HUDEP-2 (cell line): ENCODE measurements at regions not wholly inside any gene's neighbourhood (a gene's known extent, or its start where the extent isn't known, plus 50 kb on each side); places are given as distances from the start of the nearest gene placed in this dataset.
"Not testable (repeated sequence)": the region's sequence is repeated elsewhere in the genome, so short reads cannot be mapped to it uniquely, and the experiment has no call there.

ENCODE experiments used
- DNase-seq, 76 experiments: peaks; one replicate each; lab custom pipeline; 2025; ENCODE audit not compliant: unreplicated experiment in 76 of 76; lab: John Stamatoyannopoulos, UW

DNA sequence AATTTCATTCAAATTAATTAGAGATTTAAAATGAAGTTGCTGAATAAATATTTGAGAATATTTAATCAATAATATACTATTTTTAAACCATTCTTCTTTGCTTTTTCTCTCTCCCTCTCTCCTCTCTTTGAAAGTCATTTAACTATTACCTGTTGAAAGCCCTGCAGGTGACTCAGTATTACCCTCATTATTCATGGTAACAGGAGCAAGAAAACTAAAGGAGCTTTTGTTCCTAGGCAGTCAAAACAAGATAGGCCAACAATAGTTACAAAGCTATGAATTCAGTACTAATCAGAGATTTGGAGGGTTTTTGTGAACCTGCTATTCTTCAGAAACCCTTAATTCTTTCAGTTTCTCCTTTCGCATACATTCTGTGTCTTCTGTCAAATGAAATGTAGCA lies 721.3 kb upstream of the NCAM2 start:
- no peak for DNase-seq

DNA sequence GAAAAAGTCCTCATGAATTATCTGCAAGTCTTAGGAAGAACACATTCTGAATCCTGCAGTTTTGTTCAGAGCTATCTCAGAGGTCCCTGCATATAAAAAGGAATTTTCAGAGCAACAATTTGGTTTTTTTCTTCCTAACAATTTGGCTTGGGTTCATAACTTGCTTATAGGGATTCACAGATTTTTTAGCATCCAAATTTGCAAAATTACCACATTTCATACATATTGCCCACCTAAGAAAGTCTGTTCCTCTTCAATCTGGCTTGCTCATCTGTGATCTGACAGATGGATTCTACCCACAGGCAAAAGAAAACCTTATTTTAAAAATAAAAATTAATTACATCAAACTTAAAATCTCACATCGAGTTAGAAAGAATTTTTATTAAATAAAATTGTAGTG lies 714.4 kb upstream of the NCAM2 start:
- DNase-seq, result no peak

- no peak for DNase-seq
Measured at GRCh38 chr21:20292280-20292679, 705.9 kb upstream of the NCAM2 start.

- not testable (repeated sequence) for DNase-seq
Measured at GRCh38 chr21:20292854-20293253, 705.4 kb upstream of the NCAM2 start.

GRCh38 chr21:20301395-20301794 lies 696.8 kb upstream of the NCAM2 start:
- DNase-seq, result no peak

- peak in 1 of 76 experiments; percentile 4 for DNase-seq
Measured at GRCh38 chr21:20302084-20302483, 696.1 kb upstream of the NCAM2 start.

- no peak for DNase-seq
Measured at GRCh38 chr21:20306836-20307235, 691.4 kb upstream of the NCAM2 start.

GRCh38 chr21:20308586-20309315 lies 689.5 kb upstream of the NCAM2 start:
- DNase-seq, result no peak

DNA sequence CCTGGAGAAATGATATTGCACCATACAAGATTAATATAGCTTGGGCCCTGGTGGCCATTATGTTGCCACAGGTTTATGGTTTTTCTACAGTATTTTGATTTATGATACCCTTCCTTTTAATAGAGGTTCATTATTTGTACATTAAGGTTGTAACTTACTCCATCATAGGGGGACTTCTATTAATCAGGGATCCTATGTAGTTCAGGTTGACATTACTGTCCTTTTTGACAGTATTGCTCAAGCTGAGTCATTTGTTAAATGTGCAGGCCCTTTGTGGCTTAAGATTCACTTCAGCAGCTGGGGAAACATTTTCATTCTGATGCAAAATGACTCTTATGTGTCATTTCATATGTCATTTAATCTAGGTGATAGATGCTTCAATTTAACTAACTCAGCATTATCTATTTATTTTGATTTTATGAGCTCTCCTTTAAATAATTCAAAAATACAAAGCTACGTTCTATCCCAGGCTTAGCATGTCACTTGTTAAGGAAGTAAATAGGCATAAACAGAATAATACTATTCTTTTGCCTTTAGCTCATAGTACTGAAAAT lies 686.9 kb upstream of the NCAM2 start:
- DNase-seq, result no peak

DNA sequence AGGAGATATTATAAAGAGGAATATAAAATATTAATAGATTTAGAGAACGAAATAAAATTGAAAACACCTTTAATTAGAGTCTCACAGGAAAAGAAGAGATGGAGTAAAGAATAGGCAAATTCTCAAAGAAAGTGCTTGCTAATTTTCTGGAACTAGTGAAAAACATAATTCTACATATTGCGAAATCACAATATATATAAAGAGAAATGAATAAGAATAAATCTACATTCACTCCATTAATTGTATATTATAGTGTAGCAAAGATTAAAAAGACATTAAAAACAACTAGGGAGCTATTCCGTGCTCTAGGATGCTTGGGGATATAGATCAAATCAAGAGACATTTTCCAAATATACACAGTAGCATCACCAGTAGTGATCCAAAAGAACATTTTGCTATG lies 685.2 kb upstream of the NCAM2 start:
- DNase-seq, result no peak

DNA sequence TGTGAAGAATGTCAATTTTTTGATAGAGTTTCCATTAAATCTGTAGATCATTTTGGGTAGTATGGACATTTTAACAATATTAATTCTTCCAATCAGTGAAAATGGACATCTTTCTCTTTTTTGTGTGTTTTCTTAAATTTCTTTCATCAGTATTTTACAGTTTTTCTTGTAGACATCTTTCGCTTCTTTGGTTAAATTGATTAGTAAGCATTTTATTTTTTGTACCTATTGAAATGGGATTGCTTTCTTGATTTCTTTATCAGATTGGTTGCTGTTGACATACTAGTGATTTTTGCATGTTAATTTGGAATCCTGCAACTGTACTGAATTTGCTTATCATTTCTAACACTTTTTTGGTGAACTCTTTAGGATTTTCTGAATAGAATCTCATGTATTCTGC lies 683.2 kb upstream of the NCAM2 start:
- no peak for DNase-seq

GRCh38 chr21:20329636-20330035 lies 668.6 kb upstream of the NCAM2 start:
- DNase-seq, result no peak

GRCh38 chr21:20330652-20331051 lies 667.6 kb upstream of the NCAM2 start:
- no peak for DNase-seq

- DNase-seq, result no peak
Measured at GRCh38 chr21:20334585-20334984, 663.6 kb upstream of the NCAM2 start.

GRCh38 chr21:20341431-20341830 lies 656.8 kb upstream of the NCAM2 start:
- no peak for DNase-seq

GRCh38 chr21:20343186-20343585 lies 655.0 kb upstream of the NCAM2 start:
- DNase-seq, result no peak

- no peak for DNase-seq
Measured at GRCh38 chr21:20351138-20351537, 647.1 kb upstream of the NCAM2 start.

DNA sequence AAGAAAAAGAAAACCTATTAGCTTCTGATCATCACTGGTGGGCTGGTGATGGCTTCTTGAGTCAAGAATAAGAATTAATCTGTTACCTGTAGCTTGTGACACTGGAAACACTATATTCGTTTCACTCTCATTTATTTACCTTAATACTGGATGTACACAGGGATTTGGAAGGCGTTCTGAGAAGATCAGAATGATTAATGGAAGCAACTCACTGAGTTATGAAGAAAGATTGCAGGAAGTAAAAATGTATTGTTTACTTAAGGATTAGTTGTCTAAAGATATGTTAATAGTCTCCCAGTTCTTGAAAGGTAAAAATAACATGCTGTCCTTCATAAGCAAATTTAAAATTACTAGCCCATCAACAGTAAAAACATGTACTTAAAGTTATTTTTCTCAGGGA lies 644.9 kb upstream of the NCAM2 start:
- no peak for DNase-seq

GRCh38 chr21:20373031-20373430 lies 625.2 kb upstream of the NCAM2 start:
- no peak for DNase-seq

- DNase-seq, result no peak
Measured at GRCh38 chr21:20377250-20377649, 621.0 kb upstream of the NCAM2 start.

DNA sequence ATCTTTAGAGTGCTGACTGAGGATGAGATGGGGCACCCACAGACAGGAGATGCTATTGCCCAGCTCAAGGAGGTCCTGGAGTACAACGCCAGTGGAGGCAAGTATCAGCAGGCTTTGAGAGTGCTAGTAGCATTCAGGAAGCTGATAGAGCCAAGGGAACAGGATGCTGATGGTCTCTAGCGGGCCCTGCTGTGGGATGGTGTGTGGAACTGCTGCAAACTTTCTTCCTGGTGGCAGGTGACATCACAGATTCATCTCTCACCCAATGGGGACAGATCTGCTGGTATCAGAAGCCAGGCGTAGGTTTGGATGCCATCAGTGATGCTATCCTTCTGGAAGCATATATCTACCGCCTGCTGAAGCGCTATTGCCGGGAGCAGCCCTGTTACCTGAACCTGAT lies 609.8 kb upstream of the NCAM2 start:
- DNase-seq, result no peak

- DNase-seq, result no peak
Measured at GRCh38 chr21:20396798-20397197, 601.4 kb upstream of the NCAM2 start.

- DNase-seq, result no peak
Measured at GRCh38 chr21:20404915-20405314, 593.3 kb upstream of the NCAM2 start.
